ENCODE measurements at regions not wholly inside any gene's neighbourhood (a gene's known extent, or its start where the extent isn't known, plus 50 kb on each side); places are given as distances from the start of the nearest gene placed in this dataset.

DNA sequence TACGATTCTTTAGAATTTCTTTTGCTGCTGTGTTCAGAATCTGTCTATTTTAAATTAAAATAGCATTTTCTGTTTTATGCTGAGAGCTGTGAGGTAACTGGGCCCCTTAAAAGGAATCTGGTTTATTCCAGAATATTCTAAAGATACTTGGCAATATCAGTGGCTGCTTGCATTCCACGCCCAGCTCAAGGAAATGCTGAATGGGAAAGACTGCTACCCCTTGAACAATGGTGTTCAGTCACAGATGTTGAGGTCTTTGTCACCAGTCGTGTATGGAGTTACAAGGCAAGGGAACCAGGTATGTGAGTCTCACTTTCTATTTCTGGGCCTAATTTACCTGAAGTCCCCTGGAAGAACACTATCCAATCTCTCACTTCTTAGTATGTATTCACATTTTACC, 377.9 kb upstream of the CDH7 start:
- Histone ChIP-seq H3K27me3 (ENCODE audit: control insufficient read depth, insufficient read depth, low read length) (no peaks in the 10 kb centered on the region), H3K4me3 (ENCODE audit: low read depth, low read length) (no peak overlapping the region)
- TF ChIP-seq, protein P1, sequence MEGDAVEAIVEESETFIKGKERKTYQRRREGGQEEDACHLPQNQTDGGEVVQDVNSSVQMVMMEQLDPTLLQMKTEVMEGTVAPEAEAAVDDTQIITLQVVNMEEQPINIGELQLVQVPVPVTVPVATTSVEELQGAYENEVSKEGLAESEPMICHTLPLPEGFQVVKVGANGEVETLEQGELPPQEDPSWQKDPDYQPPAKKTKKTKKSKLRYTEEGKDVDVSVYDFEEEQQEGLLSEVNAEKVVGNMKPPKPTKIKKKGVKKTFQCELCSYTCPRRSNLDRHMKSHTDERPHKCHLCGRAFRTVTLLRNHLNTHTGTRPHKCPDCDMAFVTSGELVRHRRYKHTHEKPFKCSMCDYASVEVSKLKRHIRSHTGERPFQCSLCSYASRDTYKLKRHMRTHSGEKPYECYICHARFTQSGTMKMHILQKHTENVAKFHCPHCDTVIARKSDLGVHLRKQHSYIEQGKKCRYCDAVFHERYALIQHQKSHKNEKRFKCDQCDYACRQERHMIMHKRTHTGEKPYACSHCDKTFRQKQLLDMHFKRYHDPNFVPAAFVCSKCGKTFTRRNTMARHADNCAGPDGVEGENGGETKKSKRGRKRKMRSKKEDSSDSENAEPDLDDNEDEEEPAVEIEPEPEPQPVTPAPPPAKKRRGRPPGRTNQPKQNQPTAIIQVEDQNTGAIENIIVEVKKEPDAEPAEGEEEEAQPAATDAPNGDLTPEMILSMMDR (IDR thresholded peaks at IDR 0.05; ENCODE audit: insufficient read depth, low read length, poor library complexity, severe bottlenecking), result no peak

DNA sequence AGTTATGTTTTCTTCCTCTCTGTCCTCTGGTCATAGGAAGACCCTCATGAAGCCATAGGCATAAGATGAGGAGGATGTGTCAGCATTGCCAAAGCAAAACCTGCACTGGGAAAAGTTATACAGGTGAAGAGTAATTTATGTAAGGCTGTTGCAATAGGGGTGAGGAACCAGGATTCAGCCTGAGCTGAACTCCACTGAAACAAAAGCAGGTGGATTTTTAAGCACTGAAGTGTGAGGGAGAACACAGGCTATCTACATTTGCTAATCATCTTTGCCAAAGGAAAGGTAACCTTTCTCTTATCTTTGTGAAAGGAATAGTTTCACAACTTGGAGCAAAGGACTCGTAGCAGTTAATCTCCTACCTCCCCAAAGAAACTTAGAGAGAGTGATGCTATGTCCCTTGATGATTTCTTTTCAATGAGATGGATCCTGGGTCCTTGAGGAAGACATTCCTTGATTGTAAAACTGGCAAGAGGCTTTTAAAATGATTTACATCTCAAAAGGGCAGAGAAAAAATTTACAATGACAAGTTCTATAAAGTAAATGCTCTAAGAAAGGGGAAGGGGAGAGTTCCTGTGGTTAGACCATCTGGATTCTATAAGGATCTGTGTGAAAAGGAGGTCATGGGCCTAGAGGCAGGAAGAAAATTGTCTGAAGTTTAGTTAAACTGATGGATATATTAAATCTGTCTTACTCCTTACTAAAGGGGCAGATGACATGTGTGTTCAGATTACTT, 385.4 kb upstream of the CDH7 start:
- TF ChIP-seq, protein P1 (IDR thresholded peaks at IDR 0.05; ENCODE audit: insufficient read depth, low read length, poor library complexity, severe bottlenecking), result no peak
- Histone ChIP-seq H3K27me3 (ENCODE audit: control insufficient read depth, insufficient read depth, low read length) (no peaks in the 10 kb centered on the region), H3K4me3 (ENCODE audit: low read depth, low read length) (no peak overlapping the region), H3K36me3 (ENCODE audit: control insufficient read depth, insufficient read depth, low read length) (no peaks in the 10 kb centered on the region)
- no peak for DNase-seq (ENCODE audit: low read depth)

More for the DNA sequence above, 377.9 kb upstream of the CDH7 start:
- H3K36me3 ChIP-seq (ENCODE audit: control insufficient read depth, insufficient read depth, low read length), result no peaks in the 10 kb centered on the region
- no peak for DNase-seq (ENCODE audit: low read depth)

DNA sequence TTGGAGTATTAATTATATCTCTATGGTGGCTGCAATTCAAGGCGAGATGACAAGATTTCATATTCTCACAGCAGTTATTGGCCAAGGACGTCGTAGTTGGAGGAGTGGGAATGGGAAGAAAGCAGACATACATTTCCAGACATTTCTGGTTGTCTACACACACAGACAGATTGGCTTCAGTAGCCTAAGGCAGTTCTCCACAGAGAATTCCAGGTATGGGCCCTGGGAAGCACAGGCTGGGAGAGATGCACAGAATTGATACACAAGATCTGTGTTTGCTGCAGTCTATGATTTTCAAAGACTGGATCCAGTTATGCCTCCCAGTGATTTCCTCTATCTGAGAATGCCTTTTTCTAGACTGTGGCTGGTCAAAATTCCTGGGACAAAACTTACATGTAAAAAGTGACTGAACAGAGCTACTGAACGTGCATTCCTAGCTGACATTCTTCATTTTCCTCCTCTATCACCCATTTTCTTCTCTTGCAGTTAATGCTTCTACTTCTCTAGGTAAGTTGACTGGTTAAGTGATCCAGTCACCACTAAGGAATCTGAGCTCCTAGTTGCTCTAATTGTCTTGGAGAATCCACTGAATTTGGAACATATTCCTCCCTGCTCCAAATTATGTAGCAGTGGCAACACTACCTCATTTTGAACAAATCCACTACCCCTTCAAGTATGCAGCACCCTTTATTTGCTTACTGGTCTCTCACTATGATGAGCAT, 386.7 kb upstream of the CDH7 start:
- Histone ChIP-seq H3K4me3 (ENCODE audit: low read depth, low read length) (no peak overlapping the region), H3K27me3 (ENCODE audit: control insufficient read depth, insufficient read depth, low read length) (no peaks in the 10 kb centered on the region), H3K36me3 (ENCODE audit: control insufficient read depth, insufficient read depth, low read length) (no peaks in the 10 kb centered on the region)
- TF ChIP-seq, protein P1 (IDR thresholded peaks at IDR 0.05; ENCODE audit: insufficient read depth, low read length, poor library complexity, severe bottlenecking), result no peak
- peak; percentile 1 for DNase-seq (ENCODE audit: low read depth)

DNA sequence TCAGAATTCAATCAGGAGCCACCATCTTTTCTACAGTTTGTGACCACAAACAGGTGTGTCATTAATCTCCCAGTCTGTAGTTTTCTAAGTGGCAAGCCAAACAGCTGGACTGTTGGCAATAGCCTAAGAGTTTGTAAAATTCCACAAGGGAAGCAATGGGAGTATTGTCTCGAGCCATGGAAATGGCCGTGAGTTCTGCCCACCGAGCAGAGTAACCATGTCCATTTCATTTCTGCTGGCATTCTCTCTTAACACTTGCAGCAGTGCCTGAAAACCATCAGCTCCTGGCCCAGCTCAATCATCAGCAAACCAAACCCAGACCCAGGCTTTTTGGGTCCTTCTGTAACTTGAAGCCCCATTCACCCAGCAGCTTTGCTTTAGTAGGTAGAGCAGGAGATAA, 387.8 kb upstream of the CDH7 start:
- no peak for DNase-seq (ENCODE audit: low read depth)
- TF ChIP-seq, protein P1 (IDR thresholded peaks at IDR 0.05; ENCODE audit: insufficient read depth, low read length, poor library complexity, severe bottlenecking), result no peak
- Histone ChIP-seq H3K27me3 (ENCODE audit: control insufficient read depth, insufficient read depth, low read length) (no peaks in the 10 kb centered on the region), H3K36me3 (ENCODE audit: control insufficient read depth, insufficient read depth, low read length) (no peaks in the 10 kb centered on the region), H3K4me3 (ENCODE audit: low read depth, low read length) (no peak overlapping the region)

DNA sequence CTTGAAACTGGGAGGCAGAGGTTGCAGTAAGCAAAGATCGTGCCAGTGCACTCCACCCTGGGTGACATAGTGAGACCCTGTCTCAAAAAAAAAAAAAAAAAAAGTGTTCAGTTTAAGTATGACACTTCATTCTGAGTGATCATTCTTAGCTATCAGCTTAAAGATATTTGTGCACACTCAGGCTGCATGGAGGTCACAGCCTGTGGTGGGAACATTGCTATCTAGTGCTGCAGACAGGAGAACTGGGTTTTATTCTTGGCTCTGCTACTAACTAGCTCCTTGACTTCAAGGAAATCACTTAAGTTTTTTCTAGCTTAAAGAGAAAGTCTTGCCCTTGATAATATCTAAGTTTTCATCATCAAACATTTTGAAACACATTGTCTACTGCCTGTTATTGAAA, 391.3 kb upstream of the CDH7 start:
- no peak overlapping the region for H3K4me3 ChIP-seq (ENCODE audit: low read depth, low read length)
- no peaks in the 10 kb centered on the region for H3K36me3 ChIP-seq (ENCODE audit: control insufficient read depth, insufficient read depth, low read length)
- DNase-seq (ENCODE audit: low read depth), result no peak
- H3K27me3 ChIP-seq (ENCODE audit: control insufficient read depth, insufficient read depth, low read length), result no peaks in the 10 kb centered on the region
- TF ChIP-seq, protein P1 (IDR thresholded peaks at IDR 0.05; ENCODE audit: insufficient read depth, low read length, poor library complexity, severe bottlenecking), result no peak

Data from kidney epithelial cell (primary cell).